ENCODE measurements at regions not wholly inside any gene's neighbourhood (a gene's known extent, or its start where the extent isn't known, plus 50 kb on each side); places are given as distances from the start of the nearest gene placed in this dataset.
A peak's percentile ranks its signal among the peaks of the same experiment; 100 is the strongest.
"Not testable (repeated sequence)": the region's sequence is repeated elsewhere in the genome, so short reads cannot be mapped to it uniquely, and the experiment has no call there.

- DNase-seq (ENCODE audit: low spot score), result no peak
- H3K9me3 Mint-ChIP-seq, result no peaks in the 10 kb centered on the region
- H3K27me3 Mint-ChIP-seq, result no peaks in the 10 kb centered on the region
- no peaks in the 10 kb centered on the region for H3K36me3 Mint-ChIP-seq
- peaks cover 8 to 12% of the 10 kb centered on the region in 2 donors for H3K4me1 Mint-ChIP-seq (ENCODE audit: low read depth in 2 of 2)
- no peak overlapping the region for H3K27ac Mint-ChIP-seq
- no peak for ATAC-seq
- no peak overlapping the region for H3K4me3 Mint-ChIP-seq
Measured at GRCh38 chr2:12618576-12618975, 98.2 kb upstream of the TRIB2 start.

- no peak overlapping the region for H3K27ac Mint-ChIP-seq
- ATAC-seq, result peak; percentile 48 to 49
- H3K27me3 Mint-ChIP-seq, result no peaks in the 10 kb centered on the region
- H3K36me3 Mint-ChIP-seq, result no peaks in the 10 kb centered on the region
- H3K4me3 Mint-ChIP-seq, result no peak overlapping the region
- peaks cover 8 to 12% of the 10 kb centered on the region in 2 donors for H3K4me1 Mint-ChIP-seq (ENCODE audit: low read depth in 2 of 2)
- no peaks in the 10 kb centered on the region for H3K9me3 Mint-ChIP-seq
- no peak for DNase-seq (ENCODE audit: low spot score)
Measured at GRCh38 chr2:12619975-12620374, 96.8 kb upstream of the TRIB2 start.

- DNase-seq (ENCODE audit: low spot score) (no peak), ATAC-seq (no peak)
- Mint-ChIP-seq H3K27ac (no peak overlapping the region), H3K36me3 (no peaks in the 10 kb centered on the region), H3K27me3 (no peaks in the 10 kb centered on the region), H3K4me1 (ENCODE audit: low read depth in 2 of 2) (peaks cover 8 to 12% of the 10 kb centered on the region in 2 donors), H3K9me3 (no peaks in the 10 kb centered on the region), H3K4me3 (no peak overlapping the region)
Measured at GRCh38 chr2:12620759-12621158, 96.0 kb upstream of the TRIB2 start.

GRCh38 chr2:12623051-12623450 is 93.7 kb upstream of the TRIB2 start:
- peaks cover 5 to 6% of the 10 kb centered on the region in 2 donors for H3K27me3 Mint-ChIP-seq
- no peak overlapping the region for H3K4me3 Mint-ChIP-seq
- ATAC-seq, result no peak
- no peak overlapping the region for H3K27ac Mint-ChIP-seq
- no peaks in the 10 kb centered on the region for H3K9me3 Mint-ChIP-seq
- H3K36me3 Mint-ChIP-seq, result no peaks in the 10 kb centered on the region
- no peak for DNase-seq (ENCODE audit: low spot score)
- peaks cover 8 to 12% of the 10 kb centered on the region in 2 donors for H3K4me1 Mint-ChIP-seq (ENCODE audit: low read depth in 2 of 2)

GRCh38 chr2:12624384-12624783 is 92.4 kb upstream of the TRIB2 start:
- DNase-seq (ENCODE audit: low spot score) (no peak), ATAC-seq (no peak)
- H3K4me3 Mint-ChIP-seq, result no peak overlapping the region

GRCh38 chr2:12624905-12625598 is 91.7 kb upstream of the TRIB2 start:
- Mint-ChIP-seq H3K9me3 (no peaks in the 10 kb centered on the region), H3K36me3 (no peaks in the 10 kb centered on the region), H3K27me3 (peaks cover 8 to 9% of the 10 kb centered on the region in 2 donors), H3K4me1 (ENCODE audit: low read depth in 2 of 2) (peaks cover 5 to 6% of the 10 kb centered on the region in 2 donors), H3K27ac (peak overlapping the region in 1 of 2 donors; percentile 41), H3K4me3 (no peak overlapping the region)
- ATAC-seq (no peak), DNase-seq (ENCODE audit: low spot score) (no peak)

More at GRCh38 chr2:12624384-12624783, 92.4 kb upstream of the TRIB2 start:
- H3K9me3 Mint-ChIP-seq, result no peaks in the 10 kb centered on the region
- H3K36me3 Mint-ChIP-seq, result no peaks in the 10 kb centered on the region
- H3K4me1 Mint-ChIP-seq (ENCODE audit: low read depth in 2 of 2), result peaks cover 8 to 12% of the 10 kb centered on the region in 2 donors
- no peak overlapping the region for H3K27ac Mint-ChIP-seq
- H3K27me3 Mint-ChIP-seq, result peaks cover 7 to 8% of the 10 kb centered on the region in 2 donors

- DNase-seq (ENCODE audit: low spot score), result not testable (repeated sequence)
Measured at GRCh38 chr2:12628541-12628940, 88.2 kb upstream of the TRIB2 start.

GRCh38 chr2:12636837-12637581 is 79.7 kb upstream of the TRIB2 start:
- no peak overlapping the region for H3K27ac Mint-ChIP-seq
- H3K27me3 Mint-ChIP-seq, result peaks cover 0 to 10% of the 10 kb centered on the region in 2 donors
- no peak overlapping the region for H3K4me3 Mint-ChIP-seq
- no peaks in the 10 kb centered on the region for H3K4me1 Mint-ChIP-seq (ENCODE audit: low read depth in 2 of 2)
- no peaks in the 10 kb centered on the region for H3K9me3 Mint-ChIP-seq
- no peak for ATAC-seq
- DNase-seq (ENCODE audit: low spot score), result no peak
- H3K36me3 Mint-ChIP-seq, result no peaks in the 10 kb centered on the region

More at GRCh38 chr2:12628541-12628940, 88.2 kb upstream of the TRIB2 start:
- ATAC-seq; H3K27ac Mint-ChIP-seq; H3K36me3 Mint-ChIP-seq; H3K4me3 Mint-ChIP-seq; H3K9me3 Mint-ChIP-seq; H3K4me1 Mint-ChIP-seq (ENCODE audit: low read depth in 2 of 2): not testable (repeated sequence)
- H3K27me3 Mint-ChIP-seq, result peaks cover 8 to 13% of the 10 kb centered on the region in 2 donors

GRCh38 chr2:12637754-12638153 is 79.0 kb upstream of the TRIB2 start:
- Mint-ChIP-seq H3K27ac (no peak overlapping the region), H3K4me1 (ENCODE audit: low read depth in 2 of 2) (no peaks in the 10 kb centered on the region), H3K9me3 (no peaks in the 10 kb centered on the region), H3K36me3 (no peaks in the 10 kb centered on the region), H3K4me3 (no peak overlapping the region), H3K27me3 (peaks cover 0 to 10% of the 10 kb centered on the region in 2 donors)
- ATAC-seq (no peak), DNase-seq (ENCODE audit: low spot score) (no peak)

GRCh38 chr2:12641441-12641840 is 75.3 kb upstream of the TRIB2 start:
- H3K9me3 Mint-ChIP-seq, result no peaks in the 10 kb centered on the region
- H3K27ac Mint-ChIP-seq, result no peak overlapping the region
- H3K27me3 Mint-ChIP-seq, result peaks cover 0 to 9% of the 10 kb centered on the region in 2 donors
- DNase-seq (ENCODE audit: low spot score) (no peak), ATAC-seq (no peak)
- no peak overlapping the region for H3K4me3 Mint-ChIP-seq
- H3K36me3 Mint-ChIP-seq, result peaks cover 7% of the 10 kb centered on the region
- H3K4me1 Mint-ChIP-seq (ENCODE audit: low read depth in 2 of 2), result no peaks in the 10 kb centered on the region

GRCh38 chr2:12642332-12642731 is 74.4 kb upstream of the TRIB2 start:
- H3K36me3 Mint-ChIP-seq, result peaks cover 7% of the 10 kb centered on the region
- H3K27ac Mint-ChIP-seq, result no peak overlapping the region
- no peak overlapping the region for H3K4me3 Mint-ChIP-seq
- H3K4me1 Mint-ChIP-seq (ENCODE audit: low read depth in 2 of 2), result no peaks in the 10 kb centered on the region
- ATAC-seq (no peak), DNase-seq (ENCODE audit: low spot score) (no peak)
- H3K9me3 Mint-ChIP-seq, result peaks cover 3% of the 10 kb centered on the region
- peaks cover 0 to 9% of the 10 kb centered on the region in 2 donors for H3K27me3 Mint-ChIP-seq

- peaks cover 3% of the 10 kb centered on the region for H3K9me3 Mint-ChIP-seq
- H3K4me3 Mint-ChIP-seq, result no peak overlapping the region
- ATAC-seq, result no peak
- H3K27me3 Mint-ChIP-seq, result peaks cover 0 to 9% of the 10 kb centered on the region in 2 donors
- no peak for DNase-seq (ENCODE audit: low spot score)
- no peaks in the 10 kb centered on the region for H3K4me1 Mint-ChIP-seq (ENCODE audit: low read depth in 2 of 2)
- no peak overlapping the region for H3K27ac Mint-ChIP-seq
- H3K36me3 Mint-ChIP-seq, result peaks cover 7% of the 10 kb centered on the region
Measured at GRCh38 chr2:12642859-12643258, 73.9 kb upstream of the TRIB2 start.

- ATAC-seq (no peak), DNase-seq (ENCODE audit: low spot score) (no peak)
- peaks cover 0 to 3% of the 10 kb centered on the region in 2 donors for H3K27me3 Mint-ChIP-seq
- H3K9me3 Mint-ChIP-seq, result peaks cover 3% of the 10 kb centered on the region
- H3K36me3 Mint-ChIP-seq, result peaks cover 7% of the 10 kb centered on the region
- H3K4me1 Mint-ChIP-seq (ENCODE audit: low read depth in 2 of 2), result no peaks in the 10 kb centered on the region
- no peak overlapping the region for H3K27ac Mint-ChIP-seq
- H3K4me3 Mint-ChIP-seq, result no peak overlapping the region
Measured at GRCh38 chr2:12649602-12650400, 66.9 kb upstream of the TRIB2 start.

- Mint-ChIP-seq H3K4me3 (no peak overlapping the region), H3K9me3 (peaks cover 2% of the 10 kb centered on the region), H3K27ac (no peak overlapping the region), H3K36me3 (no peaks in the 10 kb centered on the region), H3K4me1 (ENCODE audit: low read depth in 2 of 2) (no peaks in the 10 kb centered on the region), H3K27me3 (peaks cover 0 to 3% of the 10 kb centered on the region in 2 donors)
- DNase-seq (ENCODE audit: low spot score) (no peak), ATAC-seq (no peak)
Measured at GRCh38 chr2:12651641-12652040, 65.1 kb upstream of the TRIB2 start.

Data from natural killer cell treated with Interleukin-12 subunit alpha and Interleukin-12 subunit beta and Interleukin-15 and Interleukin-18, amount 100 ng/mL, for 72 hours (primary cell).